SK-N-SH (cell line): ENCODE measurements at regions not wholly inside any gene's neighbourhood (a gene's known extent, or its start where the extent isn't known, plus 50 kb on each side); places are given as distances from the start of the nearest gene placed in this dataset.

Source experiments
- CTCF ChIA-PET: fragments of 300-600, 350-600 bp; formaldehyde crosslinking; extraction: SDS; loops from one replicate; lab custom pipeline; 2021; lab: Yijun Ruan, JAX
- POLR2A ChIA-PET: fragments of 350-600 bp; sonication (Branson Sonifier 250); formaldehyde crosslinking; extraction: SDS; loops from one replicate; lab custom pipeline; 2020; ENCODE audit warnings: antibody characterized with exemption, inconsistent platforms; lab: Yijun Ruan, JAX
- DNase-seq: peaks from one replicate; pipeline ENCODE4 v3.0.0; 2012
- H2AFZ ChIP-seq: fragments of 200-600 bp; sonication (generic); 2 replicates; pipeline ENCODE4 v1.8.1; 2016; ENCODE audit warnings: antibody characterized with exemption, mild to moderate bottlenecking, low read depth
- H3F3A ChIP-seq: fragments of 200-600 bp; sonication (generic); replicated peaks from 2 replicates; pipeline ENCODE3; 2016; ENCODE audit warnings: antibody characterized with exemption, mild to moderate bottlenecking; ENCODE audit not compliant: insufficient read depth
- H3K27ac ChIP-seq, 2 experiments: fragments of 200-500 bp in 1 of 2; fragments of 200-600 bp in 1 of 2; sonication (Bioruptor generic) in 1 of 2; sonication (generic), shearing (Covaris generic) in 1 of 2; 2 replicates each; pipeline versions ENCODE4 v1.5.1 to v1.6.1; 2014 to 2016; ENCODE audit warnings: low read depth in 2 of 2, inconsistent platforms in 1 of 2, low read length in 1 of 2, mild to moderate bottlenecking in 1 of 2, mixed read lengths in 1 of 2
- H3K27me3 ChIP-seq: fragments of 200-600 bp; sonication (generic), shearing (Covaris generic); 2 replicates; pipeline ENCODE4 v1.6.1; 2016; ENCODE audit warnings: mixed run types; ENCODE audit not compliant: insufficient read depth
- H3K36me3 ChIP-seq, 2 experiments: fragments of 200-500 bp in 1 of 2; fragments of 200-600 bp in 1 of 2; sonication (Bioruptor generic) in 1 of 2; sonication (generic) in 1 of 2; replicated peaks in 1 of 2; 2 replicates each; pipeline versions ENCODE3 to v1.5.1; 2014 to 2016; ENCODE audit warnings: low read length in 1 of 2, mild to moderate bottlenecking in 1 of 2; ENCODE audit not compliant: insufficient read depth in 2 of 2, control insufficient read depth in 1 of 2
- H3K4me1 ChIP-seq, 2 experiments: fragments of 200-500 bp in 1 of 2; fragments of 200-600 bp in 1 of 2; sonication (Bioruptor generic) in 1 of 2; sonication (generic), shearing (Covaris generic) in 1 of 2; 2 replicates each; pipeline versions ENCODE4 v1.5.1 to v1.6.1; 2014 to 2016; ENCODE audit warnings: low read depth in 1 of 2, low read length in 1 of 2, mixed run types in 1 of 2; ENCODE audit not compliant: insufficient read depth in 2 of 2, control insufficient read depth in 1 of 2
- H3K4me2 ChIP-seq: fragments of 200-600 bp; sonication (generic), shearing (Covaris generic); 2 replicates; pipeline ENCODE4 v1.6.1; 2017; ENCODE audit warnings: mixed run types
- H3K4me3 ChIP-seq, 2 experiments: fragments of 200-500 bp in 1 of 2; fragments of 200-600 bp in 1 of 2; sonication (Bioruptor generic) in 1 of 2; sonication (generic), shearing (Covaris generic) in 1 of 2; 2 replicates each; pipeline versions ENCODE4 v1.5.1 to v1.8.1; 2014 to 2016; ENCODE audit warnings: low read depth in 2 of 2, inconsistent platforms in 1 of 2, low read length in 1 of 2, mild to moderate bottlenecking in 1 of 2, mixed read lengths in 1 of 2, moderate library complexity in 1 of 2
- H3K79me2 ChIP-seq: fragments of 200-600 bp; sonication (generic); 2 replicates; pipeline ENCODE4 v1.8.1; 2017; ENCODE audit warnings: mild to moderate bottlenecking; ENCODE audit not compliant: insufficient read depth
- H3K9ac ChIP-seq: fragments of 200-600 bp; sonication (generic); 2 replicates; pipeline ENCODE4 v1.6.1; 2017; ENCODE audit warnings: mixed run types
- H3K9me2 ChIP-seq: fragments of 200-600 bp; sonication (generic); 2 replicates; pipeline ENCODE4 v1.6.1; 2017; ENCODE audit warnings: mixed run types
- H3K9me3 ChIP-seq: fragments of 200-600 bp; sonication (generic); 2 replicates; pipeline ENCODE4 v1.6.1; 2017; ENCODE audit warnings: mixed run types, mild to moderate bottlenecking, moderate library complexity
- H4K20me1 ChIP-seq: fragments of 200-600 bp; sonication (generic); 2 replicates; pipeline ENCODE4 v1.6.1; 2017; ENCODE audit warnings: mild to moderate bottlenecking, mixed run types; ENCODE audit not compliant: insufficient read depth
- ELF1 ChIP-seq: IDR thresholded peaks from 2 replicates; pipeline ENCODE4 v1.4.0; 2012
- EP300 ChIP-seq, 2 experiments: IDR thresholded peaks; 2 replicates each; pipeline versions ENCODE4 v1.4.0 to v1.6.1; 2012; ENCODE audit warnings: borderline replicate concordance in 1 of 2, low read depth in 1 of 2, low read length in 1 of 2
- EZH2phosphoT487 ChIP-seq: fragments of 200-600 bp; sonication (generic); IDR thresholded peaks from 2 replicates; pipeline ENCODE4 v1.6.1; 2017; ENCODE audit warnings: low read depth, mixed run types, mild to moderate bottlenecking, antibody characterized with exemption, moderate library complexity, borderline replicate concordance
- FOXM1 ChIP-seq: IDR thresholded peaks from 2 replicates; pipeline ENCODE4 v1.4.0; 2012; ENCODE audit warnings: low read depth, mild to moderate bottlenecking
- IRF3 ChIP-seq: fragments of 150-350 bp; IDR thresholded peaks from 2 replicates; pipeline ENCODE4 v1.6.1; 2016; ENCODE audit warnings: mild to moderate bottlenecking, low read depth, low read length
- JUND ChIP-seq: IDR thresholded peaks from 2 replicates; pipeline ENCODE4 v1.4.0; 2012
- MXI1 ChIP-seq: IDR thresholded peaks from 2 replicates; pipeline ENCODE4 v1.6.1; 2012; ENCODE audit warnings: mild to moderate bottlenecking, low read depth, low read length, improper control_type of control experiment
- NFIC ChIP-seq: IDR thresholded peaks from 2 replicates; pipeline ENCODE4 v1.4.0; 2012; ENCODE audit warnings: borderline replicate concordance
- POLR2AphosphoS5 ChIP-seq: IDR thresholded peaks from 2 replicates; pipeline ENCODE4 v1.6.1; 2012; ENCODE audit warnings: low read depth, low read length
- REST ChIP-seq: IDR thresholded peaks from 2 replicates; pipeline ENCODE4 v1.6.1; 2012; ENCODE audit warnings: mild to moderate bottlenecking, low read depth, low read length, moderate library complexity
- TCF12 ChIP-seq: IDR thresholded peaks from 2 replicates; pipeline ENCODE4 v1.4.0; 2012
- WGBS: methylation state at CpG from one replicate; pipeline ENCODE4 v1.1.6; 2017; ENCODE audit warnings: low lambda C conversion rate; 5-methylcytosine and 5-hydroxymethylcytosine counted together

- no peak for TF ChIP-seq IRF3
- no peak for TF ChIP-seq EZH2phosphoT487
- no peak for TF ChIP-seq MXI1
- TF ChIP-seq POLR2AphosphoS5, result peak; percentile 76; the same call in 1 of the 2 replicates
- TF ChIP-seq FOXM1, result peak; percentile 58; the same call in 1 of the 2 replicates
- peak; percentile 61 for TF ChIP-seq REST
- peak; percentile 95 for TF ChIP-seq NFIC
Measured at GRCh38 chr3:30342318-30343060, 263.9 kb upstream of the TGFBR2 start (continued).

- H4K20me1 ChIP-seq, result no peaks in the 10 kb centered on the region
- WGBS, result 49% methylated on average over 4 of the region's 4 CpGs
- H3K27me3 ChIP-seq, result no peaks in the 10 kb centered on the region
- H2AFZ ChIP-seq, result peak overlapping the region; percentile 33; the same call in 1 of the 2 replicates
- H3K4me3 ChIP-seq, result no peak overlapping the region
- H3K9ac ChIP-seq, result peak overlapping the region; percentile 40; the same call in 1 of the 2 replicates
- H3K9me3 ChIP-seq, result no peaks in the 10 kb centered on the region
- ChIA-PET POLR2A (no interaction called here), CTCF (interaction anchor here (1.2 kb wide), 1 partner anchor 350 kb away, joined by 3 read pairs; no protein-coding TSS in a partner anchor)
- peaks cover 61% of the 10 kb centered on the region for H3F3A ChIP-seq
- TF ChIP-seq ELF1 (no peak), TCF12 (peak; percentile 4; the same call in 1 of the 2 replicates), EP300 (IDR thresholded peaks at IDR 0.05; ENCODE audit: borderline replicate concordance in 1 of 2, low read depth in 1 of 2, low read length in 1 of 2) (peak in 1 of 2 experiments; percentile 34; a peak in 1 of 4 replicates), JUND (peak; percentile 29; the same call in 1 of the 2 replicates)
- TF ChIP-seq, all 33 proteins: peak for 3
- H3K4me2 ChIP-seq, result peak overlapping the region; percentile 25; the same call in 1 of the 2 replicates
- no peak for DNase-seq
- peaks cover 0 to 69% of the 10 kb centered on the region in 2 experiments for H3K4me1 ChIP-seq
- no peaks in the 10 kb centered on the region for H3K79me2 ChIP-seq
- H3K36me3 ChIP-seq, result no peaks in the 10 kb centered on the region
- H3K9me2 ChIP-seq, result no peaks in the 10 kb centered on the region
- H3K27ac ChIP-seq, result peak overlapping the region; percentile 58 to 90; a peak in 3 of 4 replicates
Measured at GRCh38 chr3:30343067-30343831, 263.2 kb upstream of the TGFBR2 start.
